HEK293 (cell line): ENCODE measurements at regions not wholly inside any gene's neighbourhood (a gene's known extent, or its start where the extent isn't known, plus 50 kb on each side); places are given as distances from the start of the nearest gene placed in this dataset.

Source experiments
- CTCF ChIA-PET: fragments of 350-600 bp; formaldehyde crosslinking; extraction: SDS; loops from one replicate; lab custom pipeline; 2021; ENCODE audit warnings: antibody characterized with exemption; lab: Yijun Ruan, JAX
- POLR2A ChIA-PET: fragments of 300-600 bp; formaldehyde crosslinking; extraction: SDS; loops from one replicate; lab custom pipeline; 2020; ENCODE audit warnings: antibody characterized with exemption, inconsistent platforms; lab: Yijun Ruan, JAX
- H3K27ac ChIP-seq: fragments of 200-500 bp; sonication (Bioruptor generic); 2 replicates; pipeline ENCODE4 v1.5.1; 2014; ENCODE audit warnings: low read depth, low read length, control low read depth, inconsistent platforms; ENCODE audit errors: extremely low read depth
- H3K36me3 ChIP-seq, 2 experiments: fragments of 200-500 bp in 1 of 2; sonication (Bioruptor generic) in 1 of 2; 1 replicate in 1 of 2; 2 replicates in 1 of 2; pipeline ENCODE4 v1.5.1; 2014 to 2017; ENCODE audit warnings: inconsistent platforms in 2 of 2, low read length in 2 of 2; ENCODE audit not compliant: control insufficient read depth in 2 of 2, insufficient read depth in 1 of 2
- H3K4me1 ChIP-seq: fragments of 200-500 bp; sonication (Bioruptor generic); 2 replicates; pipeline ENCODE4 v1.5.1; 2014; ENCODE audit warnings: mild to moderate bottlenecking, low read length, inconsistent platforms; ENCODE audit not compliant: control insufficient read depth, insufficient read depth
- H3K4me3 ChIP-seq: 2 replicates; pipeline ENCODE4 v1.5.1; 2011; ENCODE audit warnings: low read depth, mild to moderate bottlenecking, control low read depth, low read length, moderate library complexity
- H3K9me3 ChIP-seq: fragments of 200-500 bp; sonication (Bioruptor generic); 2 replicates; pipeline ENCODE4 v1.5.1; 2014; ENCODE audit warnings: low read depth, low read length, inconsistent platforms; ENCODE audit not compliant: control insufficient read depth, insufficient read depth
- FEZF1 ChIP-seq: fragments of 450-650 bp; formaldehyde crosslinking; IDR thresholded peaks from 2 replicates; pipeline ENCODE4 v1.5.1; 2016; ENCODE audit warnings: missing biosample characterization, missing genetic modification characterization
- KLF7 ChIP-seq: fragments of 450-650 bp; formaldehyde crosslinking; IDR thresholded peaks from 2 replicates; pipeline ENCODE4 v1.5.1; 2016; ENCODE audit warnings: missing biosample characterization, missing genetic modification characterization, borderline replicate concordance
- MYNN ChIP-seq: fragments of 450-650 bp; formaldehyde crosslinking; IDR thresholded peaks from 2 replicates; pipeline ENCODE4 v1.5.1; 2016; ENCODE audit warnings: missing biosample characterization, missing genetic modification characterization, borderline replicate concordance
- ZNF529 ChIP-seq: fragments of 450-650 bp; formaldehyde crosslinking; IDR thresholded peaks from 2 replicates; pipeline ENCODE4 v1.5.1; 2017; ENCODE audit warnings: missing genetic modification characterization, missing biosample characterization; ENCODE audit not compliant: insufficient replicate concordance
- ZNF623 ChIP-seq: fragments of 450-650 bp; formaldehyde crosslinking; IDR thresholded peaks from 2 replicates; pipeline ENCODE4 v1.5.1; 2016; ENCODE audit warnings: missing biosample characterization, missing genetic modification characterization
- ZNF660 ChIP-seq: fragments of 450-650 bp; IDR thresholded peaks from 2 replicates; pipeline ENCODE4 v1.5.1; 2018; ENCODE audit warnings: missing biosample characterization, mild to moderate bottlenecking, missing genetic modification characterization
- ZNF776 ChIP-seq: fragments of 450-650 bp; formaldehyde crosslinking; IDR thresholded peaks from 2 replicates; pipeline ENCODE4 v1.5.0; 2017; ENCODE audit warnings: missing biosample characterization, missing genetic modification characterization, borderline replicate concordance
- ZNF791 ChIP-seq: fragments of 450-650 bp; formaldehyde crosslinking; IDR thresholded peaks from 2 replicates; pipeline ENCODE4 v1.5.1; 2016; ENCODE audit warnings: missing biosample characterization, missing genetic modification characterization
- ZXDB ChIP-seq: fragments of 450-650 bp; formaldehyde crosslinking; IDR thresholded peaks from 2 replicates; pipeline ENCODE4 v1.5.1; 2016; ENCODE audit warnings: missing biosample characterization, missing genetic modification characterization
- TF ChIP-seq, protein P1 (sequence below): fragments of 450-650 bp; formaldehyde crosslinking; IDR thresholded peaks from 2 replicates; pipeline ENCODE4 v1.5.1; 2016; ENCODE audit warnings: missing biosample characterization, missing genetic modification characterization
- TF ChIP-seq, protein P2 (sequence below): fragments of 450-650 bp; formaldehyde crosslinking; conservative IDR thresholded peaks from 2 replicates; pipeline ENCODE4 v1.5.1; 2016; ENCODE audit warnings: low read depth, missing biosample characterization, missing genetic modification characterization
- TF ChIP-seq, protein P3 (sequence below): fragments of 450-650 bp; formaldehyde crosslinking; conservative IDR thresholded peaks from 2 replicates; pipeline ENCODE4 v1.5.1; 2016; ENCODE audit warnings: low read depth, missing biosample characterization, missing genetic modification characterization
- TF ChIP-seq, protein P4 (sequence below): fragments of 450-650 bp; formaldehyde crosslinking; IDR thresholded peaks from 2 replicates; pipeline ENCODE4 v1.5.1; 2017; ENCODE audit warnings: missing biosample characterization, missing genetic modification characterization
- TF ChIP-seq, protein P5 (sequence below): fragments of 450-650 bp; formaldehyde crosslinking; IDR thresholded peaks from 2 replicates; pipeline ENCODE4 v1.5.1; 2016; ENCODE audit warnings: missing biosample characterization, missing genetic modification characterization

DNA sequence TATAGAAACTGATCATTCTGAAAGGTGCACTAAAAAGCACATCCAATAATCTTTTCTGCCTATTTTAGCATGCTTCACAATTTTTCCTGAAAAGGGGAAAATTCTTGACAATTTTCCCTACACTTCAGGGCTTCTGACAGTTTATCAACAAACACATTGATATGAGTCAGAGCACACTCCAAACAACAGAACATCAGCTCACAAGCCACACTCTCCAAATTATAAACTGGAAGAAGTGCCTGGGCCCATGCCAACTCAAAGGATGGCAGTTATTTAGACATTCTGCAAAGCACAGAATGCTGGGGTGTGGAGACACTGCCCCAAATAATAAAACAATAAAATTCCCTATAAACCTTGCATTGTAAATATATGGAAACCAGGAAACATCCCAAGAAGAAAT, 90.8 kb downstream of the ELAPOR2 start (continued):
- TF ChIP-seq, protein P1, sequence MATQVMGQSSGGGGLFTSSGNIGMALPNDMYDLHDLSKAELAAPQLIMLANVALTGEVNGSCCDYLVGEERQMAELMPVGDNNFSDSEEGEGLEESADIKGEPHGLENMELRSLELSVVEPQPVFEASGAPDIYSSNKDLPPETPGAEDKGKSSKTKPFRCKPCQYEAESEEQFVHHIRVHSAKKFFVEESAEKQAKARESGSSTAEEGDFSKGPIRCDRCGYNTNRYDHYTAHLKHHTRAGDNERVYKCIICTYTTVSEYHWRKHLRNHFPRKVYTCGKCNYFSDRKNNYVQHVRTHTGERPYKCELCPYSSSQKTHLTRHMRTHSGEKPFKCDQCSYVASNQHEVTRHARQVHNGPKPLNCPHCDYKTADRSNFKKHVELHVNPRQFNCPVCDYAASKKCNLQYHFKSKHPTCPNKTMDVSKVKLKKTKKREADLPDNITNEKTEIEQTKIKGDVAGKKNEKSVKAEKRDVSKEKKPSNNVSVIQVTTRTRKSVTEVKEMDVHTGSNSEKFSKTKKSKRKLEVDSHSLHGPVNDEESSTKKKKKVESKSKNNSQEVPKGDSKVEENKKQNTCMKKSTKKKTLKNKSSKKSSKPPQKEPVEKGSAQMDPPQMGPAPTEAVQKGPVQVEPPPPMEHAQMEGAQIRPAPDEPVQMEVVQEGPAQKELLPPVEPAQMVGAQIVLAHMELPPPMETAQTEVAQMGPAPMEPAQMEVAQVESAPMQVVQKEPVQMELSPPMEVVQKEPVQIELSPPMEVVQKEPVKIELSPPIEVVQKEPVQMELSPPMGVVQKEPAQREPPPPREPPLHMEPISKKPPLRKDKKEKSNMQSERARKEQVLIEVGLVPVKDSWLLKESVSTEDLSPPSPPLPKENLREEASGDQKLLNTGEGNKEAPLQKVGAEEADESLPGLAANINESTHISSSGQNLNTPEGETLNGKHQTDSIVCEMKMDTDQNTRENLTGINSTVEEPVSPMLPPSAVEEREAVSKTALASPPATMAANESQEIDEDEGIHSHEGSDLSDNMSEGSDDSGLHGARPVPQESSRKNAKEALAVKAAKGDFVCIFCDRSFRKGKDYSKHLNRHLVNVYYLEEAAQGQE (tag by site-specific recombination) = no peak

DNA sequence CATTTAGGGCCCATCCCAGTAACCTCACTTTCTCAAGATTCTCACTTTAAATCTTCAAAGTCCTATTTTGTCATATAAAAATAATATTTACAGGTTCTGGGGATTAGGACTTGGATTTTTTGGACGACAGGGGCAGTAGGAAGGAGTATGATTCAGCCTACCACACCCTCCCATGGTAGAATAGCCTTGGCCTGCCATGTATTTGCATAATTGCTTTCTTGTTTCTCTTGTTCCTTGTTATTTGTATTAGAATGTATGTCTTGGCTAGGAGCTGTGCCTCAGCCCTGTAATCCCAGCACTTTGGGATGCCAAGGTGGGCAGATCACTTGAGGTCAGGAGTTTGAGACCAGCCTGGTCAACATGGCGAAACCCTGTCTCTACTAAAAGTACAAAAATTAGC, 92.5 kb downstream of the ELAPOR2 start:
- CTCF ChIA-PET = no interaction called here
- Histone ChIP-seq H3K4me3 (no peak overlapping the region), H3K36me3 (no peaks in the 10 kb centered on the region), H3K4me1 (no peaks in the 10 kb centered on the region), H3K9me3 (no peaks in the 10 kb centered on the region), H3K27ac (no peak overlapping the region)
- TF ChIP-seq FEZF1 (tag by site-specific recombination) = no peak
- TF ChIP-seq ZNF776 (tag by site-specific recombination) = no peak
- TF ChIP-seq ZXDB (tag by site-specific recombination) = no peak
- TF ChIP-seq ZNF791 (tag by site-specific recombination) = no peak
- no peak for TF ChIP-seq ZNF529 (tag by site-specific recombination)
- TF ChIP-seq MYNN (tag by site-specific recombination) = no peak
- TF ChIP-seq, protein P1 (tag by site-specific recombination) = no peak
- TF ChIP-seq, protein P2, sequence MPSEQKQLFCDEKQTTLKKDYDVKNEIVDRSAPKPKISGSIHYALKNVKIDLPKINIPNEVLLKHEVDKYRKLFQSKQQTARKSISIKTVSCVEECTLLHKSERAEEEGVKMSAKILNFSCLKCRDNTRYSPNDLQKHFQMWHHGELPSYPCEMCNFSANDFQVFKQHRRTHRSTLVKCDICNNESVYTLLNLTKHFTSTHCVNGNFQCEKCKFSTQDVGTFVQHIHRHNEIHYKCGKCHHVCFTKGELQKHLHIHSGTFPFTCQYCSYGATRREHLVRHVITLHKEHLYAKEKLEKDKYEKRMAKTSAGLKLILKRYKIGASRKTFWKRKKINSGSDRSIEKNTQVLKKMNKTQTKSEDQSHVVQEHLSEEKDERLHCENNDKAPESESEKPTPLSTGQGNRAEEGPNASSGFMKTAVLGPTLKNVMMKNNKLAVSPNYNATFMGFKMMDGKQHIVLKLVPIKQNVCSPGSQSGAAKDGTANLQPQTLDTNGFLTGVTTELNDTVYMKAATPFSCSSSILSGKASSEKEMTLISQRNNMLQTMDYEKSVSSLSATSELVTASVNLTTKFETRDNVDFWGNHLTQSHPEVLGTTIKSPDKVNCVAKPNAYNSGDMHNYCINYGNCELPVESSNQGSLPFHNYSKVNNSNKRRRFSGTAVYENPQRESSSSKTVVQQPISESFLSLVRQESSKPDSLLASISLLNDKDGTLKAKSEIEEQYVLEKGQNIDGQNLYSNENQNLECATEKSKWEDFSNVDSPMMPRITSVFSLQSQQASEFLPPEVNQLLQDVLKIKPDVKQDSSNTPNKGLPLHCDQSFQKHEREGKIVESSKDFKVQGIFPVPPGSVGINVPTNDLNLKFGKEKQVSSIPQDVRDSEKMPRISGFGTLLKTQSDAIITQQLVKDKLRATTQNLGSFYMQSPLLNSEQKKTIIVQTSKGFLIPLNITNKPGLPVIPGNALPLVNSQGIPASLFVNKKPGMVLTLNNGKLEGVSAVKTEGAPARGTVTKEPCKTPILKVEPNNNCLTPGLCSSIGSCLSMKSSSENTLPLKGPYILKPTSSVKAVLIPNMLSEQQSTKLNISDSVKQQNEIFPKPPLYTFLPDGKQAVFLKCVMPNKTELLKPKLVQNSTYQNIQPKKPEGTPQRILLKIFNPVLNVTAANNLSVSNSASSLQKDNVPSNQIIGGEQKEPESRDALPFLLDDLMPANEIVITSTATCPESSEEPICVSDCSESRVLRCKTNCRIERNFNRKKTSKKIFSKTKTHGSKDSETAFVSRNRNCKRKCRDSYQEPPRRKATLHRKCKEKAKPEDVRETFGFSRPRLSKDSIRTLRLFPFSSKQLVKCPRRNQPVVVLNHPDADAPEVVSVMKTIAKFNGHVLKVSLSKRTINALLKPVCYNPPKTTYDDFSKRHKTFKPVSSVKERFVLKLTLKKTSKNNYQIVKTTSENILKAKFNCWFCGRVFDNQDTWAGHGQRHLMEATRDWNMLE = no peak
- POLR2A ChIA-PET = no interaction called here

DNA sequence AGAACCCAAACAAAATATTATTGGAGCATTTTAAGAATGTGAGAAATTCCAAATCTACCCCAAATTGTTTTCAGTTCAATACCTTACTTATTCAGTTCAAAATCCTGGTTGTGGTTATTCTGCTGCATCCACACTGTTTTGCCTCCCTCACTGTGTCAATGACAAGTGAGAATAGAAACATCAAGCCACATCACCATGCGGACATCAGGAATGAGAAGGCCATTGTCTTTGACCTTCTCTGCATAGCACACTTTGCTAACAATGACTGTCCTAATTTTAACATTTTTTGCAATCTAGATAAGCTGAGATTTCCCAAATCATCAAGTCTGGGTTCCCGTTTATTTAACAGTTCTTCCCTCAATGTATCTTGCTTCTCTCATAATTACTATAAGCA, 93.7 kb downstream of the ELAPOR2 start:
- no peaks in the 10 kb centered on the region for H3K4me1 ChIP-seq
- ChIA-PET POLR2A (no interaction called here), CTCF (no interaction called here)
- TF ChIP-seq ZNF660 (tag by site-specific recombination) = no peak
- TF ChIP-seq, protein P3, sequence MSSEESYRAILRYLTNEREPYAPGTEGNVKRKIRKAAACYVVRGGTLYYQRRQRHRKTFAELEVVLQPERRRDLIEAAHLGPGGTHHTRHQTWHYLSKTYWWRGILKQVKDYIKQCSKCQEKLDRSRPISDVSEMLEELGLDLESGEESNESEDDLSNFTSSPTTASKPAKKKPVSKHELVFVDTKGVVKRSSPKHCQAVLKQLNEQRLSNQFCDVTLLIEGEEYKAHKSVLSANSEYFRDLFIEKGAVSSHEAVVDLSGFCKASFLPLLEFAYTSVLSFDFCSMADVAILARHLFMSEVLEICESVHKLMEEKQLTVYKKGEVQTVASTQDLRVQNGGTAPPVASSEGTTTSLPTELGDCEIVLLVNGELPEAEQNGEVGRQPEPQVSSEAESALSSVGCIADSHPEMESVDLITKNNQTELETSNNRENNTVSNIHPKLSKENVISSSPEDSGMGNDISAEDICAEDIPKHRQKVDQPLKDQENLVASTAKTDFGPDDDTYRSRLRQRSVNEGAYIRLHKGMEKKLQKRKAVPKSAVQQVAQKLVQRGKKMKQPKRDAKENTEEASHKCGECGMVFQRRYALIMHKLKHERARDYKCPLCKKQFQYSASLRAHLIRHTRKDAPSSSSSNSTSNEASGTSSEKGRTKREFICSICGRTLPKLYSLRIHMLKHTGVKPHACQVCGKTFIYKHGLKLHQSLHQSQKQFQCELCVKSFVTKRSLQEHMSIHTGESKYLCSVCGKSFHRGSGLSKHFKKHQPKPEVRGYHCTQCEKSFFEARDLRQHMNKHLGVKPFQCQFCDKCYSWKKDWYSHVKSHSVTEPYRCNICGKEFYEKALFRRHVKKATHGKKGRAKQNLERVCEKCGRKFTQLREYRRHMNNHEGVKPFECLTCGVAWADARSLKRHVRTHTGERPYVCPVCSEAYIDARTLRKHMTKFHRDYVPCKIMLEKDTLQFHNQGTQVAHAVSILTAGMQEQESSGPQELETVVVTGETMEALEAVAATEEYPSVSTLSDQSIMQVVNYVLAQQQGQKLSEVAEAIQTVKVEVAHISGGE = no peak
- TF ChIP-seq KLF7 (tag by site-specific recombination) = no peak
- TF ChIP-seq, protein P4, sequence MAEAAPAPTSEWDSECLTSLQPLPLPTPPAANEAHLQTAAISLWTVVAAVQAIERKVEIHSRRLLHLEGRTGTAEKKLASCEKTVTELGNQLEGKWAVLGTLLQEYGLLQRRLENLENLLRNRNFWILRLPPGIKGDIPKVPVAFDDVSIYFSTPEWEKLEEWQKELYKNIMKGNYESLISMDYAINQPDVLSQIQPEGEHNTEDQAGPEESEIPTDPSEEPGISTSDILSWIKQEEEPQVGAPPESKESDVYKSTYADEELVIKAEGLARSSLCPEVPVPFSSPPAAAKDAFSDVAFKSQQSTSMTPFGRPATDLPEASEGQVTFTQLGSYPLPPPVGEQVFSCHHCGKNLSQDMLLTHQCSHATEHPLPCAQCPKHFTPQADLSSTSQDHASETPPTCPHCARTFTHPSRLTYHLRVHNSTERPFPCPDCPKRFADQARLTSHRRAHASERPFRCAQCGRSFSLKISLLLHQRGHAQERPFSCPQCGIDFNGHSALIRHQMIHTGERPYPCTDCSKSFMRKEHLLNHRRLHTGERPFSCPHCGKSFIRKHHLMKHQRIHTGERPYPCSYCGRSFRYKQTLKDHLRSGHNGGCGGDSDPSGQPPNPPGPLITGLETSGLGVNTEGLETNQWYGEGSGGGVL (tag by site-specific recombination) = no peak
- TF ChIP-seq, protein P5, sequence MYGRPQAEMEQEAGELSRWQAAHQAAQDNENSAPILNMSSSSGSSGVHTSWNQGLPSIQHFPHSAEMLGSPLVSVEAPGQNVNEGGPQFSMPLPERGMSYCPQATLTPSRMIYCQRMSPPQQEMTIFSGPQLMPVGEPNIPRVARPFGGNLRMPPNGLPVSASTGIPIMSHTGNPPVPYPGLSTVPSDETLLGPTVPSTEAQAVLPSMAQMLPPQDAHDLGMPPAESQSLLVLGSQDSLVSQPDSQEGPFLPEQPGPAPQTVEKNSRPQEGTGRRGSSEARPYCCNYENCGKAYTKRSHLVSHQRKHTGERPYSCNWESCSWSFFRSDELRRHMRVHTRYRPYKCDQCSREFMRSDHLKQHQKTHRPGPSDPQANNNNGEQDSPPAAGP (tag by site-specific recombination) = no peak
- no peak for TF ChIP-seq ZNF623 (tag by site-specific recombination)

More for the DNA sequence above, 93.7 kb downstream of the ELAPOR2 start:
- no peaks in the 10 kb centered on the region for H3K36me3 ChIP-seq
- H3K4me3 ChIP-seq = no peak overlapping the region
- H3K27ac ChIP-seq = no peak overlapping the region
- H3K9me3 ChIP-seq = no peaks in the 10 kb centered on the region
